Thyroid gland (tissue), 4 donors: ENCODE measurements at regions not wholly inside any gene's neighbourhood (a gene's known extent, or its start where the extent isn't known, plus 50 kb on each side); places are given as distances from the start of the nearest gene placed in this dataset.

Source experiments
- DNase-seq, 2 donors: peaks; one replicate each; pipeline ENCODE4 v3.0.0-alpha.2; 2019
- H3K27ac ChIP-seq, 3 donors: fragments of 200-600 bp; sonication (generic); 1 replicate in 2 of 3; 2 replicates in 1 of 3; pipeline ENCODE4 v1.5.1; 2016 to 2019; ENCODE audit warnings: mild to moderate bottlenecking in 1 of 3, moderate library complexity in 1 of 3
- H3K27me3 ChIP-seq: fragments of 200-600 bp; sonication (generic); one replicate; pipeline ENCODE4 v1.5.1; 2019
- H3K36me3 ChIP-seq, 2 donors: fragments of 200-600 bp; sonication (generic); one replicate each; pipeline ENCODE4 v1.5.1; 2016 to 2019
- H3K4me1 ChIP-seq, 2 donors: fragments of 200-600 bp; sonication (generic); one replicate each; pipeline ENCODE4 v1.5.1; 2017 to 2019
- H3K4me3 ChIP-seq, 3 donors: fragments of 200-600 bp; sonication (generic); replicated peaks in 1 of 3; 1 replicate in 2 of 3; 2 replicates in 1 of 3; pipeline ENCODE4 v1.5.1; 2016; ENCODE audit warnings: mild to moderate bottlenecking in 1 of 3
- H3K9me3 ChIP-seq: fragments of 200-600 bp; sonication (generic); one replicate; pipeline ENCODE4 v1.5.1; 2017
- CTCF ChIP-seq, 6 experiments: fragments of 200-600 bp in 3 of 6; fragments of 450-650 bp in 3 of 6; sonication (generic) in 3 of 6; IDR thresholded peaks; one replicate each; pipeline ENCODE4 v1.5.1; 2016 to 2019; ENCODE audit warnings: antibody characterized with exemption in 6 of 6, mild to moderate bottlenecking in 2 of 6, inconsistent platforms in 1 of 6, moderate library complexity in 1 of 6
- POLR2A ChIP-seq, 2 donors: fragments of 450-650 bp; IDR thresholded peaks; one replicate each; pipeline ENCODE4 v1.6.1; 2017; ENCODE audit warnings: antibody characterized with exemption in 2 of 2, mild to moderate bottlenecking in 2 of 2, moderate library complexity in 1 of 2
- WGBS, 2 donors: methylation state at CpG; one replicate each; pipeline ENCODE4 v1.1.5; 2017; 5-methylcytosine and 5-hydroxymethylcytosine counted together
- intact Hi-C: fragments of 100-400 bp; cut with DNase I; formaldehyde crosslinking; loops from one replicate; pipeline ENCODE4 v1.15.1; 2023

GRCh38 chr12:24240707-24241106 is 291.2 kb upstream of the SOX5 start:
- H3K27me3 ChIP-seq, result no peaks in the 10 kb centered on the region
- no peaks in the 10 kb centered on the region for H3K9me3 ChIP-seq
- H3K4me3 ChIP-seq, result no peak overlapping the region
- H3K27ac ChIP-seq, result no peak overlapping the region
- WGBS, 2 donors, result 90 to 94% methylated on average over 1 of the region's 1 CpG
- no peaks in the 10 kb centered on the region for H3K36me3 ChIP-seq
- no peak for DNase-seq
- intact Hi-C loops, result no loop called here
- no peak for TF ChIP-seq CTCF (IDR thresholded peaks at IDR 0.05)
- TF ChIP-seq POLR2A (IDR thresholded peaks at IDR 0.05), result no peak
- H3K4me1 ChIP-seq, result no peaks in the 10 kb centered on the region

- Histone ChIP-seq H3K36me3 (no peaks in the 10 kb centered on the region), H3K9me3 (no peaks in the 10 kb centered on the region), H3K4me3 (no peak overlapping the region), H3K27ac (no peak overlapping the region), H3K4me1 (no peaks in the 10 kb centered on the region), H3K27me3 (no peaks in the 10 kb centered on the region)
- DNase-seq, result no peak
- TF ChIP-seq CTCF (IDR thresholded peaks at IDR 0.05), result no peak
- no peak for TF ChIP-seq POLR2A (IDR thresholded peaks at IDR 0.05)
- intact Hi-C loops, result no loop called here
- 70 to 83% methylated on average over 7 of the region's 7 CpGs for WGBS, 2 donors
Observed at GRCh38 chr12:24233519-24234246, 284.2 kb upstream of the SOX5 start.

GRCh38 chr12:24232531-24232930 is 283.1 kb upstream of the SOX5 start:
- intact Hi-C loops, result no loop called here
- no peaks in the 10 kb centered on the region for H3K27me3 ChIP-seq
- no peak overlapping the region for H3K27ac ChIP-seq
- TF ChIP-seq CTCF (IDR thresholded peaks at IDR 0.05), result no peak
- no peak for TF ChIP-seq POLR2A (IDR thresholded peaks at IDR 0.05)
- 97 to 100% methylated on average over 2 of the region's 2 CpGs for WGBS, 2 donors
- no peak overlapping the region for H3K4me3 ChIP-seq
- DNase-seq, result no peak
- peaks cover 0 to under 1% of the 10 kb centered on the region in 2 donors for H3K4me1 ChIP-seq
- H3K9me3 ChIP-seq, result no peaks in the 10 kb centered on the region
- H3K36me3 ChIP-seq, result no peaks in the 10 kb centered on the region

- TF ChIP-seq CTCF (IDR thresholded peaks at IDR 0.05) (no peak), POLR2A (IDR thresholded peaks at IDR 0.05) (no peak)
- H3K4me3 ChIP-seq, result no peak overlapping the region
- peaks cover 0 to 9% of the 10 kb centered on the region in 2 donors for H3K4me1 ChIP-seq
- no peaks in the 10 kb centered on the region for H3K27me3 ChIP-seq
- no peak for DNase-seq
- H3K36me3 ChIP-seq, result no peaks in the 10 kb centered on the region
- 90 to 91% methylated on average over 5 of the region's 5 CpGs for WGBS, 2 donors
- intact Hi-C loops, result no loop called here
- no peaks in the 10 kb centered on the region for H3K9me3 ChIP-seq
- no peak overlapping the region for H3K27ac ChIP-seq
Observed at GRCh38 chr12:24231298-24231697, 281.8 kb upstream of the SOX5 start.

GRCh38 chr12:24230061-24230701 is 280.7 kb upstream of the SOX5 start:
- H3K27ac ChIP-seq, result no peak overlapping the region
- H3K4me3 ChIP-seq, result no peak overlapping the region
- TF ChIP-seq POLR2A (IDR thresholded peaks at IDR 0.05), result no peak
- TF ChIP-seq CTCF (IDR thresholded peaks at IDR 0.05), result no peak
- H3K9me3 ChIP-seq, result no peaks in the 10 kb centered on the region
- WGBS, 2 donors, result 64 to 67% methylated on average over 8 of the region's 8 CpGs
- DNase-seq, result no peak
- peaks cover 0 to 9% of the 10 kb centered on the region in 2 donors for H3K4me1 ChIP-seq
- H3K36me3 ChIP-seq, result no peaks in the 10 kb centered on the region
- H3K27me3 ChIP-seq, result no peaks in the 10 kb centered on the region
- intact Hi-C loops, result no loop called here
